HG03354 (cell line): ENCODE measurements at regions not wholly inside any gene's neighbourhood (a gene's known extent, or its start where the extent isn't known, plus 50 kb on each side); places are given as distances from the start of the nearest gene placed in this dataset.
"Not testable (repeated sequence)": the region's sequence is repeated elsewhere in the genome, so short reads cannot be mapped to it uniquely, and the experiment has no call there.

ENCODE experiments used
- ATAC-seq: cut with Tn5 transposase; IDR thresholded peaks from one replicate; pipeline ENCODE4 v1.9.1; 2021; ENCODE audit warnings: mild to moderate bottlenecking; ENCODE audit not compliant: unreplicated experiment, poor library complexity, severe bottlenecking

DNA sequence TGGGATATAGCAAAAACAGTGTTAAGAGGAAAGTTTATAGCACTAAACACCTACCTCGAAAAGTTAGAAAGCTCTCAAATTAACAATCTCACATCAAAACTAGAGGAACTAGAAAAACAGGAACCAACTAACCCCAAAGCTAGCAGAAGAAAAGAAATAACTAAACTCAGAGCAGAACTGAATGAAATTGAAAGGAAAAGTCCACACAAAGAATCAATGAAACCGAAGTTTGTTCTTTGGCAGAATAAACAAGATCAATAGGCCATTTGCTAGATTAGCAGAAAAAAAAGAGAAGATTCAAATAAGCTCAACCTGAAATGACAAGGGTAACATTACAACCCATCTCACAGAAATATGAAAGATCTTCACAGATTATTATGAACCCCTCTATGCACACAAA is 234.8 kb upstream of the ISL1 start:
- no peak for ATAC-seq

DNA sequence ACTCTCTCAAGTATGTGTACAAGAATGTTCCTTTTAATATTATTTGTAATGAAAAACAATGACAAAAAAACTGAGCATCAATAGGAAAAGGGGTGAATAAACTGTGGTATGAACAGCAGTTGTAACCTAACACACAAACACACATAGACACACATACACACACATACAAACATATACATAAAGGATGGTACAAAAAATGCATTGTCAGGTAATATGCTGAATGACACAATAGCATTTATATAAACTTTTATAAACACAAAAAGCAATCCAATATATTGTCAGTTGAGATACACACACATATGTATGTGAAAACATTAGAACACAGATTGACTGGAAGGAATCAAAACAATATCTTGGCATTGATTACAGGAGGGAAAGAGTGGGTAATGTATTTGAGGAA is 227.0 kb upstream of the ISL1 start:
- no peak for ATAC-seq

DNA sequence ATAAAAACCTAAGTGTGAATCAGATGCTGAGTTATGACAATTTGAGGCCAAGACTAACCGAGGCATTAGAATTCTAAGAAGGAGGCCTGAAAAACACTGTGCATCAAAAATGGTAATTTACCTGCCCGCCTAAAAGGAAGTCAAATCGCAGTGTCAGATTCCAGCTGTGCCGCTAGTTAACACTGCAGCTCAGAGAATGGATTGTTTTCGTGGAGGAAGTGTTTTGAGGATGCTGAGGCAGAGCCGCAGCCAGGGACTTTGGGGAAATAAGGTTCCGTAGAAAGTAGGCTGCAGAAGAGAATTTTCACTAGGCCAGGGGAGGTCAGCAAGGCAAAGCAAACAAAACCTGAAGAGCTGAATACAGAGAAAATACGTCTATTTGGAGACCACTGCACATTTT is 226.4 kb upstream of the ISL1 start:
- no peak for ATAC-seq

DNA sequence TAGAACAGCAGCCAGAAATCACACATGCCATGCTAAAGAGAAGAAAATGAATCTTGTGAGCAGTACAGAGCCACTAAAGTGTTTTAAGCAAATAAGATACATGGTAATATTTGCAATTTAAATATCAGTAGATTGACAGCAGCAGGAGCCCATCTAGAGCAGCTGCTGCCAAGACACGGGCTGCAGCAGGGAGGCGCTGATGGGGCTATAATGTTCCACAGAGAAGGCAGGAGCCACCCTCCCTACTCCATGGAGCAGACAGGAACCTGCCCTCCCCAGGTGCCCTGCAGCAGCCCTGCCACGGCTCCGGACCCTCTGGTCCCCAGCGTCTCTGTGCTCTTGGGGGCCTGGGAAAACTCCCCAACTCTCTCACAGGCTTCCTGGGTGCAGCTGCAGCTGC is 224.1 kb upstream of the ISL1 start:
- ATAC-seq = no peak

DNA sequence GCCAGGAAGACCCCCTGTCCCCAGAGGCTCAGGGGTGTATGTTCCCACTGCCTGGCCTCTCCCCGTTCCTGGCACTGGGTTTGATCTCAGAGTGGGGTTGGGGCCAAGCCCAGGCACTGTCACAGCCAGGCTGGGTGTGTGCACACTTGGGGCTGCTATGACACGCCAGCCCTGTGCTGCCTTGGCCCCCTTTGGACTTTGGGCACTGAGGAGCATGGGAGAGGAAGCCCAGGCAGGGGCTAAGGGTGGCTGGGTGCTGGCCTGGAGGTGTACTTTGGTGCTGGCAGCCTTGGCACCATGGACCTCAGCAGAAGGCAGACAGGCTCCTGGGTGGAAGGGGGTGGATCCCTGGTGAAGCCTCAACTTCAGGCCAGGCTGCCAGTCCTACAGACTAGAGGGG is 223.6 kb upstream of the ISL1 start:
- ATAC-seq = no peak

DNA sequence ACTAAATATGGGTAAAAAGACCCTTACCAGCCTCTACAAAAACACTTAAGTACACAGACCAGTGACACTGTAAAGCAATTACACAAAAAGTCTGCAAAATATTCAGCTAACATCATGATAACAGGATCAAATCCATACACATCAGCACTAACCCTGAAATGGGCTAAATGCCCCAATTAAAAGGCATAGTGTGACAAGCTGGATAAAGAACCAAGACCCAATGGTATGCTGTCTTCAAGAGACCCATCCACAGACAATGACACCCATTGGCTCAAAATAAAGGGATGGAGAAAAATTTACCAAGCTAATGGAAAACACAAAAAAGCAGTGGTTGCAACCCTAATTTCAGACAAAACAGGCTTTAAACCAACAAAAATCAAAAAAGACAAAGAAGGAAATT is 221.0 kb upstream of the ISL1 start:
- no peak for ATAC-seq

DNA sequence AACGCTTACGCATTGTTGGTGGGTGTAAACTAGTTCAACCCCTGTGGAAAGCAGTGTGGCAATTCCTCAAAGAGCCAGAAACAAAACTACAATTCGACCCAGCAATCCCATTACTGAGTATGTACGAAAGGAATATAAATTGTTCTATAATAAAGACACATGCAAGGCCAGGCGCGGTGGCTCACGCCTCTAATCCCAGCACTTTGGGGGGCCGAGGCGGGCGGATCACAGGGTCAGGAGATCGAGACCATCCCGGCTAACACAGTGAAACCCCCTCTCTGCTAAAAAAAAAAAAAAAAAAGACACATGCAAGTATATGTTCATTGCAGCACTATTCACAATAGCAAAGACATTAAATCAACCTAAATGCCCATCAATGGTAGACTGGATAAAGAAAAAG is 217.6 kb upstream of the ISL1 start:
- not testable (repeated sequence) for ATAC-seq

DNA sequence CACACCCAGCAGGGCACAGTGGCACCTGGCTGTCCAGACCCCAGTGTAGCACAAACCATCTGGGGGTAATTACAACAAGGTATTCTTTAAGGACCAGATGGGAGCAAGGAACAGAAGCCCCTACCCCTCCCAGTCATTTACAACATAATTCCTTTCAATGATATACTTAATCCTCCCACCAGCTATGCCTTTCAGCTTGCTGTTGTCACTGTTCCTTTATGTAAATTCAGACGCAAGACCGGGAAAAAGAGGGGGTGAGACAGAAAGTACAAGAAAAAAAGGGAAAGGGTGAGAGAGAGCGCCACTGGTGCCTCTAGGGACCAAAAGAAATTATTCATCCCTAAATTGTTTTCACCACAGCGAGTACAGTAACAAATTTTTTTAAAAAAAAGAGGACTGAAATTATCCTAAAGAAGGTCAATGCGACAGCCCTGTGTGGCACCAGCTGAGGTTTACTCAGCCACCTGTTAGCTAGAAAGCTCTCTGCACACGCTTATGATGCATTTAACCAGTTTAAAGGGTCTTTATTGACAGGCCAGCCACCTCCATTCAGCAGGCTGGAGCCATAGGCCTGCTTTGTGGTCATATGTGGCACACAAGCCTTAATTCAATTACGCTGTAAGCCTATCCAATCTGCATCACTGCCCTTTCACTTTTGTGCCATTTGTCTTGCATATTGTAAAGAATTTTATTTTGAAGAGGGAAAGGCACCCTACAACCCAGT is 210.2 kb upstream of the ISL1 start:
- no peak for ATAC-seq

DNA sequence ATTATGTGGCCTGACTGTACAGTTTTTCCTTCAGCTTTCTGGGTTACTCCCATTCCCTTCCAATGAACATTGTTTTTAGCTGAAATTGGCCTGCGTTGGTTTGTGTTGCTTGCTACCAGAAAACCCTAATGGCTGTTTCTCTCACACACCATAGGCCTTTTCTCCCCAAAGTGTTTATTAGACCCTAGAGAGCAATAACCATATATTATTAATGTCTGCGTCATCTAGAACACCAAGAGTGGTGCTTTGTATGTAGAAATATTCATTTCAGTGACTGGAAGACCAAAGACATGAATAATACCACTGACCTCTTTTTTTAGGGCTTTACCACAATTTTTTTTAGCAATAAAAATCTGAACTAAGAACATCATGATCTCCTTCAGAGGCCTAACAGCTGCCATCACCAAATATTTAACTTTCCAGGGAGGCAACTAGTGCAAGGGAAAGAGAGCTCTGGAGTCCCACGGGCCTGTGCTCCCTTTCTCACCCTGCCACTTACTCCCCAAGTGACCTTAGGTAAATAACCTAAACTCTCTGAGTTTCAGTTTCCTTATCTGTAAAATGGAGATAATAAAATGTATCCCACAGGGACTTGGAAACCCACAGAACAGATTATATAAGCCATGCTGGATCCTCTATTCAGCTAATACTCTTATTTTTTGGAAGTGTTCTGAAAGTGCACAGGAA is 201.9 kb upstream of the ISL1 start:
- ATAC-seq = no peak

DNA sequence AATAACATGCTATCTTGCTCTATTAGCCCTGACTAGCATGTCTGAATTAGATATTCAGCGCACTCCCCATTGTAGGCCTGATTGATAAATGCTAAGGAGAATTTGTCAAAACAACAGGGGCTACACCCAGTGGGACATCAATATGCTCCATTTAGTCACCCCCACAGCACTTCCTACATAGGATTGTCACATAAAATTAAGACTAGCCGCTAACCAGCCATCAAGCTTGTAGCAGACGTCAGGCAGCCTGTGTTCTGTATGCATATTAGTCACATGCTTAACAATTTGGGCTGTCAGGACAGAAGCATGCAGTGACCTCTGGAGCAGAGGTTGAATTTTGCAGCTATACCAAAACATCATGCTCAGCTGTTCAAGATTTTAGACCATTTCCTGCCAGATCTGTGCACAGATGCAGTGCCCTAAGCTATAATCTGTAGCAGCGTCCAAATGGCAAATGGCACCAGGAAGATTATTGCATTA is 197.4 kb upstream of the ISL1 start:
- no peak for ATAC-seq

DNA sequence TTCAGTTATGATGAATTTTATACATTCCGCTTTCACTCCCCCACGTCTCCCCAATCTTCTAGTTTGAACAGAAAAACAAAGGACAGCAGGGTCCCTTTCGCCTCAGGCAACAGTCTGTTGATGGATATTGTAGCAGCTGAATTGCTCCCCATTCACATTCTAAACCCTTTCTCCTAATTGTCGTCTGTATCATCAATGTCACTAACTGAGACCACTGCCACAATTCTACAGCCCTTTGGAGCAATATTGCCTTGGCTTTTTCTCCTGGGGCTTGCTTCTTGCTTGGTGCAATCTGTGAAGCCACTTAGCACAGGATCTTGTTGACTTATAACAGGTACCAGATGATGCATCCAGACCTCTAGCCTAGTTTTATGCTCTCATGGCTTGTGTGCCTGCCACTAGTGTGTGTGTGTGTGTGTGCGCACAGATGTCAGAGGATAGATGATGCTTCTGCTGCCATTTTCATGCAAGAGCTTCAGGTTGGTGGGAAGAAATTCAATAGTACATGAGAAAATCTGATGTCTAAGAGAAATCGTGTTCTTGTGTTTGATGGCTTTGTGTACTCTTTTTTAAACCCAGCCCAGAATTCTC is 195.2 kb upstream of the ISL1 start:
- no peak for ATAC-seq

DNA sequence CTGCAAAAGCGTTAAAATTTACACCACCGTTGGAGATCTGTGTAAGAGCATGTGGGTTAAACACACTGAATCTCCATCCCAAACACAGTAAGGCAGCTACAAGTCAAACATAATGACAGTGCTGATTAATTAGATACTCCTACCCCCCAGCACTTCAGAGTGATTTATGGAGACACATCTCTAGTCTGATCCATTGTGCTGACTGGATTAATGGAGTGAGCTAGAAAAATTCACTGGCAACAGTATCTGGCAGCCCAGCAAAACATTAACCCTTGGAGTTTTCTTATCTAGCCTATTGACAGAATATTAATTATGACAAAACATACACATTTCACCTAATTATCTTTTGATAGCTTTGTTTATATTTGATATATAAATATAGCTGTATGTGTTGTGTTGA is 188.6 kb upstream of the ISL1 start:
- no peak for ATAC-seq

DNA sequence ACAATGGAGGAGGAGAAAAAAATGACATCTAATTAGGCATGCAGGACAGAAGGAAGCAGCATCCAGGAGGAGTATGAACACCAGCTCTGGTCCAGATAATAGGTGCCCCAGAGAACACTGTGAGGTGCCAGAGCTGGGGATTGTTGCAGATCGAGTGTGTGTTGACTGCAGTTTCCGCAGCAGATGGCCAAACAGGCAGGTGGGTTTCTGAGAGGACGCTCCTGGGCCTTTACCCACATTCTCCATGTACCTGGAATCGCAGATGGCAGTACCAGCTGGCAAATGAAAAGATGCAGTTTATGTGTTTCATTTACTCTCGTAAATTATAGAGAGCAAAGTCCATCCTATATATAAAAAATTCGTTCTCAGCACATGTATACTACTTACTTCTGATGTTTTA is 182.2 kb upstream of the ISL1 start:
- ATAC-seq = no peak

DNA sequence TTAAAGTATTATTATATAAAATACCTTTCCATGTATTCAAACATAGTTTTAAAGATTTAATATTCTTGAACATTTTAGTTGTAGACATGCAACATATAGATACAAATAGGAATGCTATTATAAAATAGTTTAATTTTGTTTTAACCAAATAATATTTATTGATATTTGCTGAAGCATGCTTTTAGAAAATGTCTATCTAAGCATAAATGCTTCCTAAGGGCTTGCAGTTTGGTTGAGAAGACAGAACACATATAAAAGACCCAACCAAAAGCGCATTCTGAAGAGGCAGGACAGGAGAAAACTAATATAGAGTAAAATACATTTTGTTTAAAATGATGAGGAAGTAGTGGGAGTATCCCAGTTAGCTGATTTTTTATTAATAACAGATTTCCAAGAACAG is 181.5 kb upstream of the ISL1 start:
- no peak for ATAC-seq

DNA sequence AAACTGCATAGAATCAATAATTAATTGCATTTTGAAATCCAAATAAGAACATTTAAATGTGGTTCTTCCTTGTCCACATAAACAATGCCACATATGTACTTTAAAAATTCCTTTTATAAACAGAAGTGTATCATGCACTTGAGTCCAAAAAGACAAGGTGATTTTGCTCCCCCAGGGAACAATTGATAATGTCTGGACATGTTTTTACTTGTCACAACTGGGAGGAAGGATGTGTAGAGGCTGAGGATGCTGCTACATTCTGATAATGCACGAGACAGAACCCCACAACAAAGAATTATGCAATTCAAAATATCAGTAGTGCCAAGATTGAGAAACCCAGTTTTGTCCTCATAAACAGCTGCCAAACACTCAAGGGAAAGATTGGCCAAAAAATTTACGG is 181.1 kb upstream of the ISL1 start:
- ATAC-seq = no peak

DNA sequence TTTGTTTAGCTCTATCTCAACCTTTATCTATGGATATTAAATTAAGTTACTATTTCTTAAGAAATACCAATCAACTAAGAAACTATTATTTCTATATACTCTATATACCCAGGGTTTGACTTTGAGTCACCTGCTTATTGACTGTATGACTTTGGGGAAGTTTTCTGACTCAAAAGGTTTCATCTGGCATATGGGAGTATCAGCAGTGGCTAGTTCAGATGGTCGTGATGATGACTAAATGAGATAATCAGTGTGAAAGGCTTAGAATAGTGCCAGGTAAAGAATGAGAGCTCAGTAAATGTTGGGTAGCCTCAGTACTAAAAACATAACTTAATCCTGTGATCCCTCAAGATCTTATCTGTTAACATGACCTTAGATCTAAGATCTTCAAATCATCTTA is 179.7 kb upstream of the ISL1 start:
- ATAC-seq = peak; percentile 75

DNA sequence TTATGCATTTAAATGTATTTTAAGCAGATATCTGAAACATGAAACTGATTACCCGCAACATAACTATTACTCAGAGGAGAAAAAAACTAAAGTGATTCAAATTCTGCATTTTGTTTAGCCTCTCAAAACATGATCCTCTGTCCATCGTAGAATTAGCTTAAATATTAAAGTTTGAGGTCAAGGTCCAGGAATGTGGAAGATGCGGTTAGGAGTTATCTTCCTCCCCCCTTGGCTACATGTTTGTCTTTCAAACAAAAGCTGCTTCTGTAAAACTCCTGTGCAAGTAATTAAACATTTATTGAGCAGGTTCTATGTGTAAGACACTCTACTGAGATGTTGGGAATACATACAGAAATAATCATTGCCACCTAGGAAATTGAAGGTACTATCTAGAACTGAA is 175.0 kb upstream of the ISL1 start:
- no peak for ATAC-seq

DNA sequence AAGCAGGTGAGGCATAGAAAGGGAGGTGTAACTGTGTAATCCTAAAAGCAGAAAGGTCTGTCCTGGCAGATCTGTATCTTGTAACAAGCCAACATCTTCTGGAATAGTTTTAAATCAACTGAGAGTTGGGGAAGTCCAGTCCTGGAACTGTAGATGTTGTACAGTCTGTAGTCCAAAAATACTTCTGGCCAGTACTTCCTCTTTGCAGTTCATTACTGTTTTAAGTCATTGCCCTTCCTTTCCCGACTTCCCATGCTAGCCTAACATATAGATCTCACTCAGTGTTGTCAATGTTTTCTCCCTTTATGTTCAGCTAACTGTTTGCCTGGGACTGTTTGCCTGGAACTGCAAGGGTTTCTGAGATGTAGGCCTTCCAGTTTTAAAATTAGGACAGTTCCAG is 168.5 kb upstream of the ISL1 start:
- ATAC-seq = no peak

DNA sequence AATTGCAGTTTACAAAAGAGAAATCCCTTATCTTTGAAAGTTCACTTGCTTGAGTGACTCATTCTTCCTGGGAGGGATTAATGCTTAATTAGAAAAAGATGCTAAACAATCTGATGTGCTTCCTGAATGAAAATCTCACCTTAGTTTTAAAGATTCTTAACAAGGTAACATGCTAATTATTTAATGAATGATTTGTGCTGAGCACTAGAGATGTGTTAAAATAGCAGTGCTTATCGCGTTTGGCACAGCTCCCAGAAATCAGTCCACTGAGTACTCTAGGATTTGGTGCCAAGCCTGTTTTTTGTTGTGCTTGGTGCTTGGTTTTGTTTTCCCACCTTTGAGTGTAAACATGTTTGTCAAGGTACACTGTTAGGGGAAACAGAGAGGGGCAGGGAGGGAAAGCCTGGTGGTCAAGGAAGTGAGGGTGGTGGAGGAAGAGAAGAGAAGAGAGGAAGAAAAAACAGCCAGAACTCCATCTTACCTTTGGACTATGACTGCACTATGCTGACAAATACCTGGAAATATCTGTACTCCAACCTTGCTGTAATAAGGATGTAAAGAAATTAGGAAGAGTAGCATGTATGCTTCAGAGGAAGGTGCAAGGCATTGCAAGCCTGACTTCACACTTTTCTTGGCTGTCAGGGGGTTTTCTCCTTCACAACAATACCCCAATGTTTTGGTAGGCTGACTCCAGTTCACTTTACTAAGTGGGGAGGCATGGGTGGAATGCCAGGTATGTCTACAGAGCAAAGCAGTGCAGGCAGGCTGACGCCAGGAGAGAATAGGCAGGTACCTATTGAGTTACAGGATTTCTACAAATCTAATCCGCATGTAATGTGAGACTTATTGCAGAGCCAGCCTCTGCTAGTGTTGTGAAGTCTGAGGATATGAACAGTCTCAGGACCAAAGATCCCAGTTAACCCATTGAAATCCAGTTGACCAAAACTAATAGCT is 157.2 kb upstream of the ISL1 start:
- ATAC-seq = no peak

DNA sequence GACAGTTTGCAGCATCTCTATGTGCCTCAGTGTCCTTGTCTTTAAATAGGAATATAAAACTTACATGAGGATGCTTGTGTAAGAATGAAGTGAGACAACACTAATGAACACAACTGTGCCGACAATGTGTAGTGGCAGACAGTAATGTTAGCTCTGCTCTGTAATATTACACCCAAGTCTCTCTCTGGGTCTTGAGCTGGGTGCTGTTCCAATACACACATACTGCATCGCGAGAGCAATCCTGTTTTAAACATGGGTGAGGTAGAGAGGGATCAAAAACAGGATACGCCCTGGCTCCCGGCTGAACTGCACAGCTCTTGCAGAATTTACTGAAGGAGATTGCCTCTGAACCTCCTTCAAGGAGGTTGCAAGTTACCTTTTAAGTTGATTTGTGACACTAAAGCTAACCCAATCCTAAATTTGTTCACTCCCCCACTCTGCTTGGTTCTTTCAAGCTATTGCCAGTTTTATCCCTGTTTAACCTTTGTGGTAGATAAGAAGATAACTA is 155.2 kb upstream of the ISL1 start:
- ATAC-seq = no peak
